DND-41 (cell line): ENCODE measurements at regions not wholly inside any gene's neighbourhood (a gene's known extent, or its start where the extent isn't known, plus 50 kb on each side); places are given as distances from the start of the nearest gene placed in this dataset.

Source experiments
- ATAC-seq: fragments of 200-7000 bp; cut with Tn5 transposase; 3 replicates; pipeline ENCODE4 v1.9.1; 2021; ENCODE audit warnings: low read depth; ENCODE audit not compliant: insufficient read depth
- DNase-seq: peaks from one replicate; pipeline ENCODE4 v3.0.0-alpha.2; 2020
- H2AFZ ChIP-seq: 2 replicates; pipeline ENCODE4 v1.6.0; 2012; ENCODE audit warnings: low read depth, low read length
- H3K27ac ChIP-seq: 2 replicates; pipeline ENCODE4 v1.5.1; 2012; ENCODE audit warnings: low read length, inconsistent platforms
- H3K27me3 ChIP-seq: fragments of 200-600 bp; sonication (generic); 2 replicates; pipeline ENCODE4 v1.6.0; 2012; ENCODE audit warnings: low read length, mild to moderate bottlenecking, inconsistent platforms; ENCODE audit not compliant: insufficient read depth, poor library complexity
- H3K36me3 ChIP-seq: 2 replicates; pipeline ENCODE4 v1.5.1; 2012; ENCODE audit warnings: low read length, inconsistent platforms; ENCODE audit not compliant: insufficient read depth
- H3K4me1 ChIP-seq: 2 replicates; pipeline ENCODE4 v1.5.1; 2012; ENCODE audit warnings: mild to moderate bottlenecking, low read length; ENCODE audit not compliant: insufficient read depth
- H3K4me2 ChIP-seq: 2 replicates; pipeline ENCODE4 v1.6.0; 2012; ENCODE audit warnings: mild to moderate bottlenecking, moderate library complexity, low read length, inconsistent platforms; ENCODE audit not compliant: insufficient read depth
- H3K4me3 ChIP-seq, 2 experiments: fragments of 200-600 bp in 1 of 2; shearing (Covaris generic) in 1 of 2; 2 replicates each; pipeline ENCODE4 v1.5.1; 2012 to 2016; ENCODE audit warnings: inconsistent platforms in 2 of 2, low read length in 2 of 2, mild to moderate bottlenecking in 2 of 2, low read depth in 1 of 2, moderate library complexity in 1 of 2
- H3K79me2 ChIP-seq: 2 replicates; pipeline ENCODE4 v1.6.0; 2012; ENCODE audit warnings: low read length, inconsistent platforms; ENCODE audit not compliant: insufficient read depth
- H3K9ac ChIP-seq: 2 replicates; pipeline ENCODE4 v1.6.0; 2012; ENCODE audit warnings: low read depth, mild to moderate bottlenecking, inconsistent platforms, low read length, moderate library complexity
- H3K9me3 ChIP-seq: 2 replicates; pipeline ENCODE4 v1.5.1; 2012; ENCODE audit warnings: low read length, moderate library complexity, mild to moderate bottlenecking, inconsistent platforms; ENCODE audit not compliant: insufficient read depth, severe bottlenecking
- H4K20me1 ChIP-seq: 2 replicates; pipeline ENCODE4 v1.6.0; 2012; ENCODE audit warnings: low read length; ENCODE audit not compliant: insufficient read depth
- CTCF ChIP-seq: IDR thresholded peaks from 2 replicates; pipeline ENCODE4 v1.5.1; 2012; ENCODE audit warnings: borderline replicate concordance, low read length, moderate library complexity, mild to moderate bottlenecking; ENCODE audit not compliant: poor library complexity, severe bottlenecking; ENCODE audit errors: extremely low read depth
- EZH2 ChIP-seq: IDR thresholded peaks from 3 replicates; pipeline ENCODE4 v1.6.1; 2012; ENCODE audit warnings: borderline replicate concordance, low read depth, mild to moderate bottlenecking, moderate library complexity, low read length, inconsistent platforms; ENCODE audit not compliant: severe bottlenecking

DNA sequence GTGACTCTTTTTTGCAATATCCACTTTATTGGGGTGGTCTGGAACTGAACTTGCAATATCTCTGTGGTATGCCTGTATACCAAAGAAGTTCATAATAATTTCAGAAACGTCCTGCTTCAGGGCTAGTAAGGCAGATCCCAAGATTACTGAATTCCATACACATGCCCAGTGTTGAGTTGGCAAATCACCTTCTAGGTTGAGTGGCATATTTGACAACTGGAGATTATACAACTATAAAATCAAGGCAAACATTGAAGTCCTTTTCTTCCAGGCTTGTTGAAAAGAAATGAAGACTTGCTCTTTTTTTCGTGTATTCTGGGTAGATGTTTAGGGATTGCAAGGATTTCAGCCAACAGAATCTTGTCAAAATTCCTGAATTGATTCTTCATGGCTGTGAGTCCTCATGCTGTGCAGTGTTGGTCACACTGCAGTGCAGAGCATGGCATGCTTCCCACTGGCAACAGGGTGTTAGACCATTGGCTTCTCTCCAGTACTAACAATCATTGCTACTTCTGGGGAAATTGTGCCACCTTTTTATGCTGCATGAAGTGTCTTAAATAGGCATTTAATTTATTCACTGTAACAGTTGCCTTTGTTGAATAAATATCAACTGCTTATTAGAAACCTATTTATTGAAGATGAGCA, 367.1 kb upstream of the ADGRL4 start:
- no peak overlapping the region for H3K4me3 ChIP-seq
- ATAC-seq: no peak
- H3K36me3 ChIP-seq: no peaks in the 10 kb centered on the region
- H3K27ac ChIP-seq: no peak overlapping the region
- no peak for DNase-seq
- H4K20me1 ChIP-seq: no peaks in the 10 kb centered on the region
- no peaks in the 10 kb centered on the region for H3K9me3 ChIP-seq
- no peaks in the 10 kb centered on the region for H3K27me3 ChIP-seq
- no peak overlapping the region for H3K4me2 ChIP-seq
- H3K9ac ChIP-seq: no peak overlapping the region
- H3K79me2 ChIP-seq: no peaks in the 10 kb centered on the region
- TF ChIP-seq EZH2 (no peak), CTCF (no peak)
- H3K4me1 ChIP-seq: no peaks in the 10 kb centered on the region
- H2AFZ ChIP-seq: no peak overlapping the region

DNA sequence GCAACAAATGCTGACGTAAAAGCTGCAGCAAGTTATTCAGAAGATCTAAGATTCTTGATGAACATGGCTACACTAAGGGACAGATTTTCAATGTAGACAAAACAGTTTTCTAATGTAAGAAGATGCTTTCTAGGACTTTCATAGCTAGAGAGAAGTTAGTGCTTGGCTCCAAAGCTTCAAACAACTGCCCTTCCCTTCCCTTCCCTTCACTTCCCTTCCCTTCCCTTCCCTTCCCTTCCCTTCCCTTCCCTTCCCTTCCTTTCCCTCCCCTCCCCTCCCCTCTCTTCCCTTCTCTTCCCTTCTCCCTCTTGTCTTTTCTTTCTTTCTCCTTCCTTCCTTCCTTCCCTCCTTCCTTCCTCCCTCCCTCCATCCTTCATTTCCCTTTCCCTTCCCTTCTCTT, 365.3 kb upstream of the ADGRL4 start:
- Histone ChIP-seq H4K20me1 (no peaks in the 10 kb centered on the region), H2AFZ (no peak overlapping the region), H3K4me1 (no peaks in the 10 kb centered on the region), H3K79me2 (no peaks in the 10 kb centered on the region), H3K4me2 (no peak overlapping the region), H3K9ac (no peak overlapping the region), H3K4me3 (no peak overlapping the region), H3K27me3 (no peaks in the 10 kb centered on the region), H3K36me3 (no peaks in the 10 kb centered on the region), H3K9me3 (no peaks in the 10 kb centered on the region), H3K27ac (no peak overlapping the region)
- ATAC-seq: no peak
- TF ChIP-seq EZH2 (no peak), CTCF (no peak)
- DNase-seq: no peak

DNA sequence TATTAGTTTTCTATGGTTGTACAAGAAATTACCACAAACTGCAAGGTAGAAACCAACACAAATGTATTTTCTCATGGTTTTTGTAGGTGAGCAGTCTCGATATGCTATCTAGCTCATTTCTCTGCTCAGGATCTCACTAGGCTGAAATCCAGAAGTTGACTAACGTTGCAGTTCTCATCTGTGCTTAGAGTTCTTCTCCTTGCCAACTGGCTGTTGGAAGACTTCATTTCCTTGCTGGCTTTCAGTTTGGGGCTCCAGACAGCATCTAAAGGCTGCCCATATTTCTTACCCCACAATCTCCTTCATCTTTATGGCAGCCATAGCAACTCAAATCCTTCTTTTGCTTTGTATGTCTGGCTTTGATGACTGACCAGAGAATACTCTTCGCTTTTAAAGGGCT, 362.6 kb upstream of the ADGRL4 start:
- TF ChIP-seq EZH2: no peak
- TF ChIP-seq CTCF: no peak
- no peak overlapping the region for H3K27ac ChIP-seq
- no peaks in the 10 kb centered on the region for H3K36me3 ChIP-seq
- H3K4me3 ChIP-seq: no peak overlapping the region
- H3K4me1 ChIP-seq: no peaks in the 10 kb centered on the region
- H2AFZ ChIP-seq: no peak overlapping the region
- no peak overlapping the region for H3K4me2 ChIP-seq
- no peaks in the 10 kb centered on the region for H3K9me3 ChIP-seq
- no peaks in the 10 kb centered on the region for H4K20me1 ChIP-seq
- H3K79me2 ChIP-seq: no peaks in the 10 kb centered on the region
- no peak overlapping the region for H3K9ac ChIP-seq
- DNase-seq (no peak), ATAC-seq (no peak)
- H3K27me3 ChIP-seq: no peaks in the 10 kb centered on the region
